ENCODE measurements at regions not wholly inside any gene's neighbourhood (a gene's known extent, or its start where the extent isn't known, plus 50 kb on each side); places are given as distances from the start of the nearest gene placed in this dataset.
"Not testable (repeated sequence)": the region's sequence is repeated elsewhere in the genome, so short reads cannot be mapped to it uniquely, and the experiment has no call there.

DNA sequence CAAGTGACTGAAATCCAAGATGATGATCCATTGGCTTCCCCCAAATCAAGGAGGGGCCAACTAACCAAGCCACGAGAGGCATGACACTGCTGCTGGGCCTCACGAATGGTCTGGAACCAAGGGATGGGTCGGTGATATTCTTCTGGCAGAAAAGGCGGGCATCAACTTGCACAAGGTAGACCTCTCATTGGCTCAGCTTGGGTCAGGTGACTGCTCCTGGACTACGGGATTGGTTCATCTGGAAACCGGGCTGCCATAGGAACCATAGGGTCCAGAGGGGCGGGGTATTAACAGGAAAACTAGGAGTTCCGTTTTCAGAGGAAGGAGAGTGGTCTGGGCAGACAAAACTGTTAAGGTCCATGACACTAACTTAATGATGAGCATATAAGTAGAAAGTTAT, 100.9 kb downstream of the TFAP2C start:
- DNase-seq = no peak

DNA sequence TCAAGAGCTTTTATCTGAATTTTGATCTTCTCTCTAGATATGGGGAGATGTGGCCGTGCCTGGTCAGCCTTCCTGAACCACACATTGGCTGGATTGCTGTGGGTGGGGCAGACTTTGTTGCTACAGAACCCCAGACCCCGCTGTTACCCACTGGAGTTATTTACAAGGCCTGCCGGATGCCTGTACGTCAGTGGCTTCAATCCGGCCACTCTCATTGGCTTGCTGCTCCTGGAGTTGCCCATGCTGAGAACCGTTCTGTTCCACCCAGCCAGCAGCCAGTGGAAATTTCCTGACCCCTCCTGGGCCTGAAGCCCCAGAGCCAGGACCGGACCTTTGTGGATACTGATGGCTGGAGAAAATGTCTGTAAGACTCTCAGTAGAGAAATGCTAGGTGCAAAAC, 101.9 kb downstream of the TFAP2C start:
- DNase-seq = no peak

DNA sequence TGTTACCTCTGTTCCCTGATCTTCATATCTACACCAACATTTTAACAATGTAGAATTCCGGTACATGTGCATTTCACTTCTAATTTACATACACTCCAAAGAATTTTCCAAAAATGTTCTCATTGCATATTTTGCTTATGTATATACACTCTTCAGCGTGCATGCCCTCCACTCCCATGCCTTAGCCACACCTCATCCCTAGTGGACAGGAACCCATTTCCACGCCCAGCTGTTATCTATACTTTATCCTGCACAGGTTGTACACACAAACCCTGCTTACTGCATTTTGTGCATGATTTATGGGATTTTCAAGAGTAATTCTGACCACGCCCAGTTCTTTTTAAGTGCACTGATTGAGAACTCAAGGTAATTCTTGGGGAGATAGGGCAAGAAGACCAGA, 102.4 kb downstream of the TFAP2C start:
- no peak for DNase-seq

DNA sequence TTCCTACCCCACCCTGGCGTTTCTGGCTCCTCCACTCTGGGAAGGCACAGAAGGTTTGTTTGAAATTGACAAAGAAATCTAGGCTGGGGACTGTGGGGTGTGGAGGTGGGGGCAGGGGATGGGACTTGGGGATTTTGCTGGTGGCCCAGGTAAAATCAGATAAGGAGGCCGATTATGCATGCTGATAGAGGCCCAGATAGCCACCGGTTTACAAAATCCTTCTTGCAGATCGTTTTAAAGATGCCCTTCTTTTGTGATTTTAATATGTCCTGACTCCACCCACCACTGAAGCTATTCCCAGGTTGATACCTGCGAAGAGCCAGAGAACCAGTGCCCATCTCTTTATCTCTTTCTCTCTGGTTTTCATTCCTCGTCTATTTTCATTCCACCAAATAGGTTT, 104.9 kb downstream of the TFAP2C start:
- DNase-seq = no peak

DNA sequence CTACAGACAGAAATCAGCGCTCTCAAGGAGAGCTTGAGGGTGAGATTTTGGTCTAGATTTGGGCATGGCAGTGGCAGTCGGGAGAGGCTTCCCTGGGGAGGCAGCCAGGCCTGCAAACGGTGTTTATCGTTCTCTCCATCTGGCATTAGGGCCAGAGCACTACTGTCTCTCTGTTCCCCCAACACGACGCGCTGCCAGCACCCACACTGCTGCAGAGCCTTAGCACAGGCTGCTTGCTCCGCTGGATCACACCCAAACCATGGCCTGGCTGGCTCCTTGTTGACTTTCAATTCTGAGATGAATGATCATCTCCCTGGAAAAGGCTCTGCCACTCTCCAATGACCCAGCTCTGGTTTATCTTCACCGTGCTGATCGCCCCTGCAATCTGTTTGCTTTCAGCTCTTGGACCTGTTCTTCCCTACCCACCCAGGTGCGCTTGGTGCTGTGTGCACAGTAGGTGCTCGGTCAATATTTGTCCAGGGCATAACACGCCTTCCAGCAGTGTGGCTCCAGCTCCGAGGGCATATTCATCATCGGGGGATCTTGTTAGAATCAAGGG, 106.1 kb downstream of the TFAP2C start:
- no peak for DNase-seq

DNA sequence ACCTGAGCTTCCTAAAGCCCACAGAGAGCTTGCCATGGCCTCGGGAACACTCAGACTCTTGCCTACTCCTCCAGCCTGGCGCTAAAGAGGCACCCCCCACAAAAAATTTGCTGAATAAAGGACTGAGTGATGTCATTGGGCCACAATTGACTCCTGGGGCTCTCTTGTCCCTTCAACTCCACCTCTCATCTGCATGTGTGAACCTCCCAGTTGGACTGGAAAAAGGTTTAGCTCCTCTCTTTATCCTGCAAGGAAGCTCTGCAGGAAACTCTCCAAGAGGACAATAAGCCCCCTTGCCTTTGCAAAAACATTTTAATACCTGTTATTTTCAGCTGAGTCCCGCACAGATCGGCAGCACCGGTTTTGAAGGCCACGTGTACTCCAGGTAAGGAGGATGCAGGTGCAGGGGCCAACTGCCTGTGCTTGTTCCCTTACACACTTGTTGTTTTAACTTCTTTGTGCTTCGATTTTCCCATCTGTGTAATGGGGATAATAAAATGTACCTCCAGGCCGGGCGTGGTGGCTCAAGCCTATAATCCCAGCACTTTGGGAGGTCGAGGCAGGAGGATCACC, 107.3 kb downstream of the TFAP2C start:
- no peak for DNase-seq

DNA sequence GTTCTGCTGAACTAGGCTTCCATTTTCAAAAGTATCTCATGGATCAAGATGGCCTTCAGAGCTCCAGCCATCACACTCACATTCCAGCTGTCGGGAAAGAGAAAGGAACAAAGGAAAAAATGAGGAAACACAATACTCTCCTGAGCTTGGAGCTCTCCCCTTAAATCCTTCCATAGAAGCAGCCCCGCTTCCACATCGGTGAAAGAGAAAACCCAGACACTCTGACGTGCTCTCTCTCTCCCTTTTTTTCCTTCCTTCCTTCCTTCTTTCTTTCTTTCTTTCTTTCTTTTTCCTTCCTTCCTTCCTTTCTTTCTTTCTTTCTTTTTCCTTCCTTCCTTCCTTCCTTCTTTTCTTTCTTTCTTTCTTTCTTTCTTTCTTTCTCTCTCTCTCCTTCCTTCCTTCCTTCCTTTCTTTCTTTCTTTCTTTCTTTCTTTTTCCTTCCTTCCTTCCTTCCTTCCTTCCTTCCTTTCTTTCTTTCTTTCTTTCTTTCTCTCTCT, 115.3 kb downstream of the TFAP2C start:
- not testable (repeated sequence) for DNase-seq

DNA sequence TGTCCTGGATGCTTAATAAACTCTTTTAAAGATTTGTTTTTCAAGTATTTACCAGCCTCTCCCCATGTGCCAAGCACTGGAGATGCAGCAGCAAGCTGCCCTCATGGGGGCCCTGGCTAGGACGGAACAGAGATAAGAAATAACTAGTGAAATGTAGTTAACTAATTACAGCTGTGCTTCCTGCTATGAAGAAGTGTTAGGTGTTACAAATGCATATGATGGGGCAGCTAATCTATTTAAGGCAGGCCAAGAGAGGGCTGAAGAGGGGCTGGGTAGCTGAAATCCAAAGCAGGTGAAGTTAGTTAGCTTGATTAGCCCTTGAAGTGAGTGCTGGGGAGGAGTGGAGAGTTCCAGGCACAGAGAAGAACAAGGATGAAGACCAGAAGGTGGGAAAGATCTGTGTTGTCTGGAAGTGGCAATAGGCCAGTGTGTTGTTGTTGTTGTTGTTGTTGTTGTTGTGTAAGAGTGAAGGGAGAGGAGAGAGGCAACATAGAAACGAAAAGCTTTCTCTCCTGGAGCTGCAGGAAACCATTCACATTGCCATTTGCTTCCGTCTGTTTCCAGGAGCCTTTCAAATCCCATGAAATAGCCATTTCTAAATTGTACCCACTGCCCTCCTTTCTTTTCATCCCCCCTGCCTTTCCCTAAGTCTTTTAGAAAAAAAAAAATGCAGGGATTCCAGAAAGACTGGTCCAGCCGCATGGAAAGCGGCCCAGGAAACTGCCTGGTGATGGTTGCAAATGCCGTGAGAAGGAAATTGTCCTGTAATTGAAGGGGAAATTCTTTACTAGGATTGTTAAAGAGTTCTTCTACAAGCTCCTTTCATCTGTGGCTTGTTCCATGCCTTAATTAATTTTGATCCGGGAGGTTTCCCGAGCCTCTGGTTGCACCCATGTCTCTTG, 119.6 kb downstream of the TFAP2C start:
- DNase-seq = no peak

DNA sequence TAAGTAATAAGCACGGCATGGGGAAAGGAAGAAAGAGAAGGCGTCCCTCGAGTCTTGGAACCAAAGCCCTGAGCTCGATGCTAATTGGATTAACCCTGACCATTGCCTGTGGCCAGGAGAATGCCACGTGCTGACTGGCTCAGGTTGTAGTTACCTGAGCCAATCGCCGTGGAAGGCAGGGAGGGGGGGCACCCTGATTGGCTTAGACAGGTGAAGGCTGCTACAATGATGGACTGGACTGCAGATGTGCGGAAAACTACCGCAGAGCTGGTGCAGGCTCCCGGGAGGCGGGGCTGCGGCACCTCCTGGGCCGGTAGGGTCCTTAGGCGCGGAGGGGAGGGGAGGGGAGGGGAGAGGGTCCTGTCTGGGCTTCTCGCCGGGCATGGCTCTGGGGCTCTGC, 121.3 kb downstream of the TFAP2C start:
- DNase-seq = no peak

DNA sequence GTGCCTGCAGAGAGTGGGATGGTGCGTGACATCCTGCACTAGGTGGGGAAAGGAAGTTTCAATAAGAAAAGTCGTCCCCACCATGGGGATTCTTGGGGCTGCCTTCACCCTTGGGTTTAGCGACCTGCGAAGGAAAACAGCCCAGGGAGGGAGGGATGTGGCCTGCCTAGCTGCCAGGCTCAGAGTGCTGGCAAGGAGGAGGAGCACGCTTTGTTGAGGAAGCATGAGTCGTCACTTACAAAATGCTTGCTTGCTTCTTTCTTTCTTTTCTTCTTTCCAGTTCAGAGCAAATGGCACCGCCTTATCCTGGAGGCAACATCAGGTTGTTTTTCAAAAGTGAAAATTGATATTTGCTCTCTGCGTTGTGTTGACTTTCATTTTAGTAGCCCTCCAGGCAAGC, 123.2 kb downstream of the TFAP2C start:
- no peak for DNase-seq

DNA sequence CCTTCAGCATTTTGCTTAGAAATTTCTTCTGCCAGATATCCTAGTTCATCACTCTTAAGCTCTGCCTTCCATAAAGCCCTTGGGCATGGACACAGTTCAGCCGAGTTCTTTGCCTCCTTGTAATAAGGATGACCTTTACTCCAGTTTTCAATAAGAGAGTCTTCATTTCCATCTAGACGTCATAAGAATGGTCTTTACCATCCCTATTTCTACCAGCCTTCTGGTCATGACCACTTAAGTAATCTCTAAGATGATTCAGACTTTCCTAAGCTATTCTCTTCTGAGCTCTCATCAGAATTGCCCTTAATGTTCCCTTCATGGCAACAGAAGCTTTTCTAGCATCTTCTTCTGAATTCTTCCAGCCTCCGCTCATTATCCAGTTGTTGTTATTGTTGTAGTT, 126.1 kb downstream of the TFAP2C start:
- DNase-seq = no peak

DNA sequence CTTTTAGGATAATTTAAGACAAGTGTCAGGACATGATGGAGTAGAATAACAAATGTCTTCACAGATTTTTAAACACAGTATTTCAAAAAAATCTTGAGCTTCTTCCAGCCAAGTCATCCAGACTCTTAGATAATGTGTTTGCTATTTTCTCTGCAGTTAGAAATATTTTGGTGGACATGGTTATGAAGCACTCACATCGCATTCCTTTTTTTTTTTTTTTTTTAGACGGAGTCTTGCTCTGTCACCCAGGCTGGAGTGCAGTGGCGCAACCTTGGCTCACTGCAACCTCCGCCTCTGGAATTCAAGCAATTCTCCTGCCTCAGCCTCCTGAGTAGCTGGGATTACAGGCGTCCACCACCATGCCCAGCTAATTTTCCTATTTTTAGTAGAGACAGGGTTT, 127.6 kb downstream of the TFAP2C start:
- not testable (repeated sequence) for DNase-seq

DNA sequence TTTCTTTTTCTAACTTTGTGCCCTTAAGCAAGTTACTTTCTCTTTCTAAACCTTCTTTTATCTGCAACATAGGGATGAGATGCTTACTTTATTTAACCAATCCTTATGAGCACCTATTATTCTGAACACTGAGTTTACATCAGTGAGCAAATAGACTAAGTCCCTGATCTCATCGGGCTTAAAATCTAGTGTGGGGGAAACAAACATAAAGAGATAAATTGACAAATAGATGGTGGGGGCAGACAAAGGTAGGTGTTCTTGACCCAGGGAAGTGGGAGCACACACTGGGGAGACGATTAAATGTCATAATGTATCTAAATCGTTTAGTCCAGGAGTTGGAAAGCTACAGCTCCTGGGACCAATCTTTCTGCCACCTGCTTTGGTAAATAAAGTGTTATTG, 129.6 kb downstream of the TFAP2C start:
- DNase-seq = no peak

DNA sequence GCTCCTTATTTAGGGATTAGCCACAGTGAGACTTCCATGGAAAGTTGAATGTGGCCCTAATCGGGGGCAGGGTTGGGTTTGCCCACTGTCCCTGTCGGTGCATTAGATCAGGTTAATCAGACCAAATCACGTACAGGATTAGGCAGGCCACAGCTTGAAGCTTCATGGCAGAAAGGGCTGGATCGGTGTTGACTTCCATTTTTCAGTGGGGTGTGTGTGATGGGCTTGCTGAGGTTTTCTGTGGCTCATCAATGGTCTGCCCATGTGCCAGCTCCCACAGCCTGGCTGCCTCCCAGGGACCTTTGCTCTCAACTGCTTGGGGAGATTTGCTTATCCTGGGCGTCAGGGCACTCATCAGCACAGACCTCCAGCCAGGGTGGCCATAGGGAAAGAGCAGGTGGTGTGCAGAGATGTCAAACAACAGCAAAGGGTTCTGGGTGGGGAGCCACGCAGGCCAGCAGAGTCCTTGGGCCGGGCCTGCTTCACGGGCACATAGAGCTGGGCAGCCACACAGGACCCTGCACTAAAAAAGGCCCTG, 130.7 kb downstream of the TFAP2C start:
- DNase-seq = no peak

DNA sequence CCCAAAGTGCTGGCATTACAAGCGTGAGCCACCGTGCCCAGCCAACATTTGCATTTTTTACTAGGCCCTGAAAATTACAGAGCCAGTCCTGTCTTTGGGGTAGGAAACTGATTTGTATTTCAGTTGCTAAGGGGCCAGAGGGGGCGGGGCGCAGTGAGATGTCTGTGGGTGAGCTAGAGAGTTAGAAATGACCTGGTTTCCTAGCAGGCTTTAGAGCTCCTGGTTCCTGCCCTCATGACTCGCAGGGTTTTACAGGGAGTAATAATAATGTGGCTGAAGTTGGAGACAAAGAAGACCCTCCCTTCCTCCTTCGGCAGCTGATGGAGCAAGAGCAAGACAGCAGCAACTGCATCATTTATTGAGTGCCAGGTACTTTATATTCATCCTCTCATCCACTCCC, 131.5 kb downstream of the TFAP2C start:
- DNase-seq = no peak

DNA sequence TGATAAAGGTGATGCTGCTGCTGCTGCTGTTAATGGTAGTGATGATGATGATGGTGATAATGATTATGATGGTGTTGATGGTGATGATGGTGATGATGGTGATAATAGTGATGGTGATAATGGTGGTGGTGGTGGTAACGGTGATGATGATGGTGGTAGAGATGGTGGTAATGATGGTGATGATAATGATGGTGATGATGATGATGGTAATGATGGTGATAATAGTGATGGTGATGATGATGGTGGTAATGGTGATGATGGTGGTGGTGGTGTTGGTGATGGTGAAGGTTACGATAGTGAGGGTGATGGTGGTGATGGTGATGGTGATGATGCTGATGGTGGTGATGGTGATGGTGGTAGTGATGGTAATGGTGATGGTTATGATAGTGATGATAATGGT, 132.3 kb downstream of the TFAP2C start:
- no peak for DNase-seq

DNA sequence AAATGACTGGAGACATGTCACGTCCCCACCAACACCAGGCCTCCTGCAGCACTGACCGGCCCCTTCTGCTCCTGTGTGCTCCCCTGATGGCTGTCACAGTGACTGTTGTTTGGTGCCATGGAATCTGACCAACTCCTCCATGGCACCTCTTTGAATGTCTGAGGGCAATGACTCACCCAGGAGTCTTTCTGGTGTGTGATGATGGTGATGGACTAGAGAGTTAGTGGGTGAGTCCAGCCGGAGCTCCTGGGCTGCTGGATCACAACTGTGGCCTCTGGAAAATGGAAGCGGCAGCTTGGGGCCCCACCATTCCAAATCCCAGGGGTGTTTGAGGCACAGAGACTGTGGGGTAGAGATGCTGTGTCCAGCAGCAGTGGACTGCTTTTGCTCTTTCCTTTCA, 133.3 kb downstream of the TFAP2C start:
- no peak for DNase-seq

DNA sequence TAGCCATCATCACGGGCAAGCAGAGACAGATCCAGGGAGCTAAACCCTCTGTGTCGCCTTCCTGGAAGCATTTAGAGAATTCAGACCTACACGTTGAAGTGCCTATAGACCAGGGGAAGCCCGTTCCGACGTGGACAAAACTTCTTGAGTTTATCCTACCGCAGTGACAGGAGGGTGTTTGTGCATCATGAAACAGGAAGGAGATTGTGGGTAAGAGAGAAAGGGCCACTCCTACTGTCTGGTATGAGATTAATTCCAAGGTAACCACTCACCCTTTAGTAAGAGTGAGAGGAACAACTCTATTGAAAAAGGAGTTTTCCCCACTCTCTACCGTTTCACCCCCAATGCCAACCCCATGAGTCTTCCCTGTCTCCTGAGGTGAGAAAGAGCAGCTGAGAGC, 133.7 kb downstream of the TFAP2C start:
- DNase-seq = no peak

DNA sequence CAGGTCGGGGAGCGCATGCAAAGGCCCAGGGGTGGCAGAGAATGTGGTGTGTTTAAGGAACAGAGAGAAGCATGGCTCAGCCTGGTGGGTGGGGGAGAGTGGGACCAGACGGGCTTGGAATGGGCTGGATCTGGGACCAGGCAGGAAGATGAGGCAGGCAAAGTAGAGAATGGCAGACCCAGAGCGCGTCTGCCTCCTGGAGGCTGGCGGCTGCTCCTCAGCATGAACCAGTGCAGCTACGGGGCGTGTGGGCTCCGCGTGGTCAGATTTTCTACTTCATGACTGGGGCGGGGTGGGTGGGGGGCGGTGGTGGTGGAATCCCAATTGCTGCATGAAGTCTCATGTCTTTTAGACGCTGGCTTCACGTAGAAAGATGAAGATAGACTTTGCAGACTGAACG, 135.6 kb downstream of the TFAP2C start:
- no peak for DNase-seq

DNA sequence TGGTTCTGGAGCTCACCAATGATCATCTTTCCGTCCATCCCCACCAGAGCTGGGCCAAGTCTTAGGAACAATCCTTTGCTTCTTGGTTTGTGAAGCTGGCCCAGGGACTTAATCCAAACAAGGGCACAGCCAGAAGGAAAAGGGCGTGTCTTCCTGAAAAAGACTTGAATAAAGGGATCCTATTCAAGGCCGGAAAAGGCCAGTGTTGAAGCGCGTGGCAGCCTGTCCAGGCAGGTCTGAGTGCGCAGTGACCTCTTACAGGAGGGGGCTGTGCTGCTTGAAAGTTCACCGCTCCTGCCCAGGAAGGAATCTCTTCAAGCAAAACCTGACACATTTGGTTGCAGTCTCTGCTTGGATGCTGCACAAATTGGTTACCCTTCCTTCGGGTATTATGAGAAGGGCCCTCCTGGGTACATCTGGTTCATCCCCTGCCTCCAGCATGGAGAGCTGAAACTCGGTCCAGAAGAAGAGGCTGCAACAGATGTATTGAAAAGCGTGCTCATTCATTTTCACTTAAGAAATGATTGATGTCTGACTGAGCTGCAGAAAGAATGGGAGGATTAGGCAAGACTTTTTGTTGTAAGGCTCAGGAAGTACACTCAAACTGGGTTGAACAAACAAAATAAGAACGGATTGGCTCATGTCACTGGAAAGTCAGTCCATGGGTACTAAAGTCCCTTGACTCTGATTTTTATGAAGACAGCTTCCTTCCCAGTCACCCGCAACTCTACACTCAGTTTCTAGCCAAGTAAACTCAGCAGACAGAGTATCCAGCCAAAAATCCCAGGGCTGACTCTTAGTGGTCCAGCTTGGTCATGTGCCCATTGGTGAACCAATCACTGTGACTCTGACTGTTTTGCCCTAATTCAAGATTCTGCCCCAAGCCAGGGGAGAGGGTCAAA, 136.3 kb downstream of the TFAP2C start:
- no peak for DNase-seq

DNA sequence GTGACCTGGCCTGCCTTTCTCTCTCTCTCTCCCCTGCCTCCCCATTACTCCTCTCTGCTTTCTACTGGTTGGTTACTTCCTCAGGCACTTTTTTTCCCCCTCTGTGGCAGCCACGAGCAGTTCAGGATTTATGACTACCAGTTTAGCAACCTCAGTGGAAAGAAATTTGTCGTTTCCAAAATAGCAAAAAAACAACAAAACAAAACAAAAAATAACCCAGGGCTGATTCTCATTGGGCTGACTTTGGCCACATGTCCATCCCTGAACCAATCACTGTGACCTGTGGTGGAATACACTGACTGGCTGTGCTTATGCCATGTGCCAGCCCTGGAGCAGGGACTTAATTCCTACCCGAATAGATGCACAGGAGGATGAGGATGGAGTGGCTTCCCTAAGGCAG, 137.4 kb downstream of the TFAP2C start:
- DNase-seq = no peak

DNA sequence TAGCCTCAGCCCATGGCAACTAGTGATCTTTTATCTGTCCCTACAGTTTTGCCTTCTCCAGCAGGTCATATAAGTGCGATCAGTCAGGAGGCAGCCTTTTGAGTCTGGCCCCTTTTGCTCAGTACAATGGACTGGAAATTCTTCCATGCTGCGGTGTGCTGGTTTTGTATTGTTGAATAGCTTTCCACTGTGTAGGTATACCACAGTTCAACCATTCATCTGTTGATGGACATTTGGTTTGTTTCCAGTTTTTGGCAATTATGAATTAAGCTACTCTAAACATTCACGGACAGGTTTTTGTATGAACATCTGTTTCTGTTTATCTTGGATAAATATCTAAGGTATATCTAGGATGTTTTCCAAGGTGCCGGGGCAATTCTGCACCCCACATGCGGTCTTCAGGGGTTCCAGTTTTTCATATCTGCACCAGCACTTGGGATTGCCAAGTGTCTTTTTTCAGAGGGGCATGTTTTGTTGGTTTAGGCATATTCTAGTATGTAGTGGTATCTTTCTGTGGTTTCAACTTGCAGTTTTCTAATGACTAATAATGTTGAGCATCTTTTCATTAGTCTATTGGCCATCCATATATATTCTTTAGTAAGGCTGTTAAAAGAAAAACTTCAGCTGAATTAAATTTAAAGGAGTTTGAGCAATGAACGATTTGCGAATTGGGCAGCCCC, 141.0 kb downstream of the TFAP2C start:
- no peak for DNase-seq
